Endothelial cell (in vitro differentiated cells): ENCODE measurements at regions not wholly inside any gene's neighbourhood (a gene's known extent, or its start where the extent isn't known, plus 50 kb on each side); places are given as distances from the start of the nearest gene placed in this dataset.

Experiments used
- DNase-seq: peaks from one replicate; pipeline ENCODE4 v3.0.0; 2021; ENCODE audit warnings: low spot score
- H3K27ac Mint-ChIP-seq: one replicate; pipeline ENCODE4 v1.8.0; 2021; ENCODE audit warnings: mixed read lengths, inconsistent platforms; ENCODE audit not compliant: unreplicated experiment
- H3K27me3 Mint-ChIP-seq: one replicate; pipeline ENCODE4 v1.8.0; 2021; ENCODE audit warnings: mild to moderate bottlenecking, moderate library complexity, mixed read lengths, inconsistent platforms; ENCODE audit not compliant: unreplicated experiment
- H3K36me3 Mint-ChIP-seq: one replicate; pipeline ENCODE4 v1.8.0; 2021; ENCODE audit warnings: mild to moderate bottlenecking, low read depth, mixed read lengths, inconsistent platforms; ENCODE audit not compliant: unreplicated experiment
- H3K4me1 Mint-ChIP-seq: one replicate; pipeline ENCODE4 v1.8.0; 2021; ENCODE audit warnings: mild to moderate bottlenecking, mixed read lengths, inconsistent platforms; ENCODE audit not compliant: unreplicated experiment
- H3K4me3 Mint-ChIP-seq: one replicate; pipeline ENCODE4 v1.8.0; 2021; ENCODE audit warnings: mild to moderate bottlenecking, mixed read lengths, inconsistent platforms; ENCODE audit not compliant: unreplicated experiment
- H3K9me3 Mint-ChIP-seq: one replicate; pipeline ENCODE4 v1.8.0; 2021; ENCODE audit warnings: mixed read lengths, inconsistent platforms; ENCODE audit not compliant: unreplicated experiment
- CTCF ChIP-seq: fragments of 200-600 bp; sonication (generic); IDR thresholded peaks from one replicate; pipeline ENCODE4 v1.5.0; 2021; ENCODE audit warnings: antibody characterized with exemption; ENCODE audit not compliant: unreplicated experiment

GRCh38 chr14:75363570-75364227 is 64.1 kb upstream of the JDP2 start:
- no peak for DNase-seq
- no peaks in the 10 kb centered on the region for H3K9me3 Mint-ChIP-seq
- no peaks in the 10 kb centered on the region for H3K36me3 Mint-ChIP-seq

GRCh38 chr14:75365116-75365515 is 62.7 kb upstream of the JDP2 start:
- no peaks in the 10 kb centered on the region for H3K27me3 Mint-ChIP-seq

More at GRCh38 chr14:75363570-75364227, 64.1 kb upstream of the JDP2 start:
- H3K27ac Mint-ChIP-seq: no peak overlapping the region
- H3K4me1 Mint-ChIP-seq: no peaks in the 10 kb centered on the region
- TF ChIP-seq CTCF: no peak
- no peaks in the 10 kb centered on the region for H3K27me3 Mint-ChIP-seq
- no peak overlapping the region for H3K4me3 Mint-ChIP-seq

GRCh38 chr14:75366963-75367362 is 60.9 kb upstream of the JDP2 start:
- H3K4me3 Mint-ChIP-seq: no peak overlapping the region
- TF ChIP-seq CTCF: no peak
- H3K9me3 Mint-ChIP-seq: no peaks in the 10 kb centered on the region
- no peaks in the 10 kb centered on the region for H3K36me3 Mint-ChIP-seq
- H3K27ac Mint-ChIP-seq: no peak overlapping the region
- DNase-seq: no peak
- H3K27me3 Mint-ChIP-seq: no peaks in the 10 kb centered on the region
- no peaks in the 10 kb centered on the region for H3K4me1 Mint-ChIP-seq

More at GRCh38 chr14:75365116-75365515, 62.7 kb upstream of the JDP2 start:
- H3K27ac Mint-ChIP-seq: no peak overlapping the region
- TF ChIP-seq CTCF: no peak
- no peaks in the 10 kb centered on the region for H3K9me3 Mint-ChIP-seq
- no peaks in the 10 kb centered on the region for H3K36me3 Mint-ChIP-seq
- no peaks in the 10 kb centered on the region for H3K4me1 Mint-ChIP-seq
- DNase-seq: no peak
- no peak overlapping the region for H3K4me3 Mint-ChIP-seq

- no peak for TF ChIP-seq CTCF
- no peak for DNase-seq
- H3K27me3 Mint-ChIP-seq: no peaks in the 10 kb centered on the region
- H3K9me3 Mint-ChIP-seq: no peaks in the 10 kb centered on the region
- no peak overlapping the region for H3K27ac Mint-ChIP-seq
- H3K36me3 Mint-ChIP-seq: no peaks in the 10 kb centered on the region
- H3K4me3 Mint-ChIP-seq: no peak overlapping the region
- no peaks in the 10 kb centered on the region for H3K4me1 Mint-ChIP-seq
Measured at GRCh38 chr14:75368333-75368732, 59.5 kb upstream of the JDP2 start.

- Mint-ChIP-seq H3K27ac (no peak overlapping the region), H3K4me1 (no peaks in the 10 kb centered on the region), H3K9me3 (no peaks in the 10 kb centered on the region), H3K36me3 (no peaks in the 10 kb centered on the region), H3K4me3 (no peak overlapping the region), H3K27me3 (no peaks in the 10 kb centered on the region)
- no peak for DNase-seq
- no peak for TF ChIP-seq CTCF
Measured at GRCh38 chr14:75369506-75369905, 58.3 kb upstream of the JDP2 start.
